Nephron progenitor cell (in vitro differentiated cells): ENCODE measurements at regions not wholly inside any gene's neighbourhood (a gene's known extent, or its start where the extent isn't known, plus 50 kb on each side); places are given as distances from the start of the nearest gene placed in this dataset.

Experiments
- DNase-seq: peaks from one replicate; pipeline ENCODE4 v3.0.0; 2021
- H3K27ac Mint-ChIP-seq: 2 replicates; pipeline ENCODE4 v1.8.0; 2021; ENCODE audit warnings: mild to moderate bottlenecking, moderate library complexity, mixed read lengths
- H3K27me3 Mint-ChIP-seq: 2 replicates; pipeline ENCODE4 v1.8.0; 2021; ENCODE audit warnings: mild to moderate bottlenecking, low read depth, mixed read lengths; ENCODE audit not compliant: poor library complexity
- H3K36me3 Mint-ChIP-seq: 2 replicates; pipeline ENCODE4 v1.8.0; 2021; ENCODE audit warnings: low read depth, mixed read lengths
- H3K4me1 Mint-ChIP-seq: 2 replicates; pipeline ENCODE4 v1.8.0; 2021; ENCODE audit warnings: mixed read lengths
- H3K4me3 Mint-ChIP-seq: 2 replicates; pipeline ENCODE4 v1.8.0; 2021; ENCODE audit warnings: mild to moderate bottlenecking, moderate library complexity, mixed read lengths
- H3K9me3 Mint-ChIP-seq: 2 replicates; pipeline ENCODE4 v1.8.0; 2021; ENCODE audit warnings: mild to moderate bottlenecking, moderate library complexity, mixed read lengths
- TF ChIP-seq, protein P1 (sequence below): fragments of 200-600 bp; sonication (generic); IDR thresholded peaks from 2 replicates; pipeline ENCODE4 v1.5.0; 2021; ENCODE audit warnings: antibody characterized with exemption

DNA sequence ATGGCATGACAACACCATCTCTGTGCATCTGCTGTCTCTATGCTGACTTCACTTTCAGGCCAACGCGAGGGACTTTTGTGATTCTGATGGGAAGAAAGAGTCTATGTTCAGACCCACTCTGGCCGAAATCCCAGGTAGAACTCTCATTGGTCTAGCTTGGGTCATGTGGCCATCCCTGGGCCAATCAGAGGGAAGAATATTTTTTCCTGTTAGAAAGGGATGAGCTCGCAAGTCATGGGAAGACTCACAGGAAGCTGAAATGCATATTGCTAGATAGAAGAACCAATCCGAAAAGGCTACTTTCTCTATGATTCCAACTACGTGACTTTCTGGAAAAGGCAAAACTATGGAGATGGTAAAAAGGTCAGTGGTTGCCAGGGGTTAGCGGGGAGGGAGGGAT lies 56.0 kb upstream of the LINC01488 start:
- TF ChIP-seq, protein P1, sequence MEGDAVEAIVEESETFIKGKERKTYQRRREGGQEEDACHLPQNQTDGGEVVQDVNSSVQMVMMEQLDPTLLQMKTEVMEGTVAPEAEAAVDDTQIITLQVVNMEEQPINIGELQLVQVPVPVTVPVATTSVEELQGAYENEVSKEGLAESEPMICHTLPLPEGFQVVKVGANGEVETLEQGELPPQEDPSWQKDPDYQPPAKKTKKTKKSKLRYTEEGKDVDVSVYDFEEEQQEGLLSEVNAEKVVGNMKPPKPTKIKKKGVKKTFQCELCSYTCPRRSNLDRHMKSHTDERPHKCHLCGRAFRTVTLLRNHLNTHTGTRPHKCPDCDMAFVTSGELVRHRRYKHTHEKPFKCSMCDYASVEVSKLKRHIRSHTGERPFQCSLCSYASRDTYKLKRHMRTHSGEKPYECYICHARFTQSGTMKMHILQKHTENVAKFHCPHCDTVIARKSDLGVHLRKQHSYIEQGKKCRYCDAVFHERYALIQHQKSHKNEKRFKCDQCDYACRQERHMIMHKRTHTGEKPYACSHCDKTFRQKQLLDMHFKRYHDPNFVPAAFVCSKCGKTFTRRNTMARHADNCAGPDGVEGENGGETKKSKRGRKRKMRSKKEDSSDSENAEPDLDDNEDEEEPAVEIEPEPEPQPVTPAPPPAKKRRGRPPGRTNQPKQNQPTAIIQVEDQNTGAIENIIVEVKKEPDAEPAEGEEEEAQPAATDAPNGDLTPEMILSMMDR, result no peak
- no peaks in the 10 kb centered on the region for H3K36me3 Mint-ChIP-seq
- H3K27me3 Mint-ChIP-seq, result peaks cover 2% of the 10 kb centered on the region
- no peak for DNase-seq
- H3K4me3 Mint-ChIP-seq, result no peak overlapping the region
- H3K9me3 Mint-ChIP-seq, result peaks cover 23% of the 10 kb centered on the region
- no peak overlapping the region for H3K27ac Mint-ChIP-seq
- peaks cover 35% of the 10 kb centered on the region for H3K4me1 Mint-ChIP-seq

DNA sequence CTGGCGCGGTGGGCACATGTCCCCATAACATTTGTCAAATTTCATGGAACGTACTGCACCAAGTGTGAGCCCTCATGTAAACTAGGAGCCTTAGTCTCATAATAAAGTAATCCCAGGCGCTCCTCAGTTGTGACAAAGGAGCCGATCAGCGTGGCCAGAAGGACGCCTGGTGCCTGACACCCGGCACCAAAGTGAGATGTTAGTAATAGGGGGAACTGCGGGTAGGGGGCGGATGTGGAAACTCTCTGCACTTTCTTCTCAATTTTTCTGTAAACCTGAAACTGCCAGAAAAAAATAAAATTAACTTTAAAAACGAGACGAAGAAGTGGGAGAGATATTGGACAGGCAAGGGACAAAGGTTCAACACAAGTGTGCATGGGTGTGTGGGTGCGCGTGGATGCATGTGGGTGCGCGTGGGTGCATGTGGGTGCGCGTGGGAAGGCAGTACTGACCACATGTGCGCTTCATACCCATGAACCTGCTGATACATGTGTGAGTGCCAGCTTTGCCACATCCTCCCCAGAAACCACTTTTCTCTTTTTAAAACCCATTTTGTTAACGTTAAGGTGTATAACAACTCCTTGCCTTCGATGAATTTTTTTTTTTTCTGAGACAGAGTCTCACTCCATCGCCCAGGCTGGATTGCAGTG lies 55.4 kb upstream of the LINC01488 start:
- Mint-ChIP-seq H3K4me3 (no peak overlapping the region), H3K9me3 (peaks cover 23% of the 10 kb centered on the region), H3K27ac (no peak overlapping the region), H3K36me3 (no peaks in the 10 kb centered on the region), H3K27me3 (peaks cover 2% of the 10 kb centered on the region), H3K4me1 (peaks cover 35% of the 10 kb centered on the region)
- TF ChIP-seq, protein P1, result no peak
- DNase-seq, result no peak

DNA sequence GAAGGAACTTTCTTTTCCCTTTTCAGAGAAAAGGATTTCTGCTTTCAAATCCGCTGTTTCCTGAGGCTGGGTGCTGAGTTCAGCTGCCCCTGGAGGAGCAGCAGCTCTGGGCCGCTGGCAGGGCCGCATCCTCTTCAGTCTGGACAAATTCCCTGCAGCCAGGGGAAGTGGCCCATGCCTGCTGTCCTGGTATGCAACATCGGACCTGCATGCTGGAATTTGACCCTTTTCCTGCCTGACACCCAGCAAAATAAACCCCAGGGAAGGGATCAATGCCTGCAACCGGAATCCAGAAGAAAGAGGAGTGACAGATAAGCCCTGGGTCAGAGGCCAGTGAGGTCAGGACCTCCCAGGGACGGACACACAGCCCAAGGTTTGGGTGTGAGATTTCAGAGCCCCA lies 54.1 kb upstream of the LINC01488 start:
- peaks cover 37% of the 10 kb centered on the region for H3K4me1 Mint-ChIP-seq
- TF ChIP-seq, protein P1, result no peak
- H3K27me3 Mint-ChIP-seq, result peaks cover 2% of the 10 kb centered on the region
- H3K9me3 Mint-ChIP-seq, result peaks cover 23% of the 10 kb centered on the region
- no peak overlapping the region for H3K4me3 Mint-ChIP-seq
- H3K36me3 Mint-ChIP-seq, result no peaks in the 10 kb centered on the region
- no peak overlapping the region for H3K27ac Mint-ChIP-seq
- peak; percentile 54 for DNase-seq

DNA sequence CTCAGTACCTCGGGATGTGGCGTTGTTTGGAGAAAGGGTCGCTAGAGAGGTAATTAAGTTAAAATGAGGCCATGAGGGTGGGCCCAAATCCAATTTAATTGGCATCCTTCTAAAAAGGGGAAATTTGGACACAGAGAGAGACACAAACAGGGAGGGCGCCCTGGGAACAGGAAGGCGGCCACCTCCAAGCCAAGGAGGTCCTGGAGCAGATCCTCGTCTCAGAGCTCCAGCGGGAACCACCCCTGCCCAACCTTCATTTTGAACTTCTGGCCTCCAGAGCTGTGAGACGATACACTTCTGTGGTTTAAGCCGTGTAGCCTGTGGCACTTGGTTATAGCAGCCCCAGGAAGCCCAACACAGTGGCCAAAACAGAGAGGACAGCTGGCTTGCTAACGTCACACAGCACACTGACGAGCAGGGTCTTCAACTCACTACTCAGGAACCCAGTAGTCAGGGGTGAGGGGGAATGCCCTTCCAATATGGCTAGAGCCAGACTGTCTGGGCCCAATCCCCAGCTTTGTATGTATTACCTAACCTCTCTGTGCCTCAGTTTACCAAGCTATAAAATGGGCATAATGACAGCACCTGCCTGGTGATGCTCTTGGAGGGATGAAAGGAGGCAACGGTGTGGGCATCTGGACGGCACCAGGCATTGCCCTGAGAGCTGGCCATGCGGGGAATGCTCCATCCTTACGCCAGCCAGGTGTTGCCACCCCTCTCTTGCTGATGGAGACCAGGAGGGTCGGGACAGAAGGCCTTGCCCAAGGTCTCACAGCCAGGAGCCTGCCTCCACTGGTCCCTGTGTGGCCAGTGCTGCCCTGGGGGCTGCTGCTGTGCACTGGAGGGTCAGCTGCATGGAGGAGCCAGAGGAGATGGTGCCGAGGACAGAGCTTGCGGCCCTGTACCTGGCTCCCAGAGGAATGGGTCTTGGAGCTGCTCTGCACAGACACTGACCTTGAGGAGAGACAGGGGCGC lies 53.3 kb upstream of the LINC01488 start:
- no peak for DNase-seq
- Mint-ChIP-seq H3K27me3 (peaks cover 3% of the 10 kb centered on the region), H3K9me3 (peaks cover 23% of the 10 kb centered on the region), H3K4me3 (no peak overlapping the region), H3K4me1 (peaks cover 40% of the 10 kb centered on the region), H3K36me3 (no peaks in the 10 kb centered on the region), H3K27ac (peak overlapping the region; percentile 23)
- TF ChIP-seq, protein P1, result no peak

DNA sequence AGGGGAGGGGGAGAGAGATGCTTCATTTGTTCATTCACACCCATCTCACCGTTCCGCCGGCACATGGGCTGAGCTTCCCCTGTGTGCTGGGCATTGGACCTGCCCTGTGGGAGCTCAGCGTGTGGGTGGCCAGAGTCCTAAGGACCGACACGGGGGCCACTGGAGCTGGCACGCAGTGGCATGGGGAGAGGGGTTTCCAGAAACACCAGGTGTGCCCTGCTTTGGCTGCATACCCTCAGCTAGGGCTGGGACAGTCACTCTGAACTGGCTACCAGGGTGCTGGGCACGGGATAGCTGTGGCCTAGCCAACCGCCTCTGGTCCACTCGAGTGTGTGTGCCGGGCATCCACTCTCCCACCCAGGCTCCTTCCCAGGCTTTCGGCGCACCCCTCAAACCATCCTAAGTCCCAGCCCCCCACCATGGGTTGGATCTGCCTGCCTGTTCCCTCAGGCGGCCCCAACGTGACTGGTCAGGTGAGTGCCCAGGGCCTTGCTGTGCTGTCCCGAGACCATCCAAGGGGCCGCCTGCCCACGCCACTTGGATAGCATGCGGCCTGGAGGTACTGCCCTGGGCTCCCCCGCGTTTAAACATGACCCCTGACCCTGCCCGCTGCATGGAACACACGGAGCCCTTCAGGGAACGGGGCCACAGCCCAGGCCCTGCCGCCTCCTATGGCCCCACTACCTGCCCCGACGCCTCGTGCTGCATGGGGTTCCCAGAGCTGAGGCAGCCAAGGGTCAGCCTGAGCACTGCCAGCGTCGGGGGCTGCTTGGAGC lies 51.6 kb upstream of the LINC01488 start:
- peaks cover 5% of the 10 kb centered on the region for H3K27me3 Mint-ChIP-seq
- no peak overlapping the region for H3K4me3 Mint-ChIP-seq
- H3K4me1 Mint-ChIP-seq, result peaks cover 56% of the 10 kb centered on the region
- TF ChIP-seq, protein P1, result no peak
- H3K9me3 Mint-ChIP-seq, result peaks cover 10% of the 10 kb centered on the region
- H3K27ac Mint-ChIP-seq, result no peak overlapping the region
- no peak for DNase-seq
- no peaks in the 10 kb centered on the region for H3K36me3 Mint-ChIP-seq
